ENCODE measurements at regions not wholly inside any gene's neighbourhood (a gene's known extent, or its start where the extent isn't known, plus 50 kb on each side); places are given as distances from the start of the nearest gene placed in this dataset.

DNA sequence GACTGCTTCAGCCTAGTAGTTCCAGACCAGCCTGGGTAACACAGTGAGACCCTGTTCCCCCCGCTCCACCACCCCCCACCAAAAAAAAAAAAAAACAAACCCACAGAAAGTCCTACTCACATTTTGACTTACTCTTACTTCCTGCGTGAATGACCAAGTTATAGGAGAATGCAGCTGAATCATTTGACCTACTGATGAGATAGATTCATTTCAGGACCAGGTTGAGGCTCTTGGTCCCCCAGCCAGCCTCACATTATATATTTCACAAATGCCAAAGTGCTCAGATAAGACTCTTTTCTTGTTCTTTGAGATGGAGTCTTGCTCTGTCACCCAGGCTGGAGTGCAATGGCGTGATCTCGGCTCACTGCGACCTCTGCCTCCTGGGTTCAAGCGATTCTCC is 70.2 kb downstream of the KLF5 start:
- Mint-ChIP-seq H3K27ac (no peak overlapping the region), H3K9me3 (ENCODE audit: low read depth) (peaks cover 8% of the 10 kb centered on the region), H3K4me1 (ENCODE audit: low read depth) (peaks cover 1% of the 10 kb centered on the region), H3K36me3 (ENCODE audit: insufficient read depth) (peaks cover 3% of the 10 kb centered on the region), H3K4me3 (ENCODE audit: low read depth) (no peak overlapping the region), H3K27me3 (no peaks in the 10 kb centered on the region)
- no peak for DNase-seq (ENCODE audit: low spot score, unreplicated experiment)
- TF ChIP-seq, protein P1, sequence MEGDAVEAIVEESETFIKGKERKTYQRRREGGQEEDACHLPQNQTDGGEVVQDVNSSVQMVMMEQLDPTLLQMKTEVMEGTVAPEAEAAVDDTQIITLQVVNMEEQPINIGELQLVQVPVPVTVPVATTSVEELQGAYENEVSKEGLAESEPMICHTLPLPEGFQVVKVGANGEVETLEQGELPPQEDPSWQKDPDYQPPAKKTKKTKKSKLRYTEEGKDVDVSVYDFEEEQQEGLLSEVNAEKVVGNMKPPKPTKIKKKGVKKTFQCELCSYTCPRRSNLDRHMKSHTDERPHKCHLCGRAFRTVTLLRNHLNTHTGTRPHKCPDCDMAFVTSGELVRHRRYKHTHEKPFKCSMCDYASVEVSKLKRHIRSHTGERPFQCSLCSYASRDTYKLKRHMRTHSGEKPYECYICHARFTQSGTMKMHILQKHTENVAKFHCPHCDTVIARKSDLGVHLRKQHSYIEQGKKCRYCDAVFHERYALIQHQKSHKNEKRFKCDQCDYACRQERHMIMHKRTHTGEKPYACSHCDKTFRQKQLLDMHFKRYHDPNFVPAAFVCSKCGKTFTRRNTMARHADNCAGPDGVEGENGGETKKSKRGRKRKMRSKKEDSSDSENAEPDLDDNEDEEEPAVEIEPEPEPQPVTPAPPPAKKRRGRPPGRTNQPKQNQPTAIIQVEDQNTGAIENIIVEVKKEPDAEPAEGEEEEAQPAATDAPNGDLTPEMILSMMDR (IDR thresholded peaks at IDR 0.05; ENCODE audit: unreplicated experiment), result no peak

Data from progenitor cell of endocrine pancreas (in vitro differentiated cells).